HG03280 (cell line): ENCODE measurements at regions not wholly inside any gene's neighbourhood (a gene's known extent, or its start where the extent isn't known, plus 50 kb on each side); places are given as distances from the start of the nearest gene placed in this dataset.

Source experiments
- ATAC-seq: cut with Tn5 transposase; IDR thresholded peaks from one replicate; pipeline ENCODE4 v1.9.1; 2021; ENCODE audit warnings: mild to moderate bottlenecking, moderate library complexity; ENCODE audit not compliant: unreplicated experiment

DNA sequence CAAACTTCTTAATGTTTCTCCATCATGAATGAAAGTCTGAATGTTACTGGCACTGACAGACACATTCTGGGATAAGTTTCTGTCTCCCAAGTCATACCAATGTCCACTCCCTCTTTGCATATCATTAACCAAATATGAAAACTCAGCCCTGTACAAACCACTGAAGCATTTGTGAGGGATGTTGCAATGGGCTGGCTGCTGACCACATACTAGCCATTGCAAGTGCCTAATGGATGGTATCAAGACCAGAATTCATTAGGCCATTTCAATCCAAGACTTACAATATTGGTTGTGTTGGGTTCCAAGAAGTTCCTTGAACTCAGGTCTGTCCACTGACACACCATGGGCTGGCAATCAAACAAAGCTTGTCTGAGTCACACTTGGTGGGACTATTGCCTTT, 73.8 kb downstream of the CBLN2 start:
- ATAC-seq: no peak

DNA sequence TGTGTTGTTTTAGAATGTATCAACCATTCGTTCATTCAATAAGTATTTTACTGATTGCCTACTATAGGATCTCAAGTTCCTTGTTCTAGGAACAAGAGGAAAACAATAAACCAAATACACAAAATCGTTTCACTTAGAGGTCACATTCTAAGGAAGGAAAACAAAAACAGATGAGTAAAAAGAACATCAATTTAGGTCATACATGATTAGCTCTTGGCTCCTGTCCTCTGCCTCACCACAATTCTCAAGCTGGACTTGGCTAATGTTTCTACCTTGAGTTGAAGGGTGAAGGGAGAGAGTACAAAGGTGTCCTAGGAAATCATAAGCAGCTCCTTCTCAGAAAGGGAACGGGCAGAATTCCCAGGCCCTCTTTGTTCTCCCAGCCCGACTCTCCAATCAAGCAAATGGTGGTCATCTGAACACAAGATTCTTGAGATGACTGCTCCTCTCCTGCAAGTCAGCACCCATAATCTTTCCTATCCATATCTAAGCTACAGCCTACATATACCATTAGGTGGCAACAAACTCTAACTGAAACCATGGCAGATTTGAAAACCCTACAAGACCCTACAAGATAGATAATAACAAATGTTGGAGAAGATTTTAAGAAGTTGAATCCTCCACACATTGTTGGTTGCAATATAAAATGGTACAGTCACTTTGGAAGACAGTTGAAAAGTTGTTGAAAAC, 76.0 kb downstream of the CBLN2 start:
- ATAC-seq: no peak

DNA sequence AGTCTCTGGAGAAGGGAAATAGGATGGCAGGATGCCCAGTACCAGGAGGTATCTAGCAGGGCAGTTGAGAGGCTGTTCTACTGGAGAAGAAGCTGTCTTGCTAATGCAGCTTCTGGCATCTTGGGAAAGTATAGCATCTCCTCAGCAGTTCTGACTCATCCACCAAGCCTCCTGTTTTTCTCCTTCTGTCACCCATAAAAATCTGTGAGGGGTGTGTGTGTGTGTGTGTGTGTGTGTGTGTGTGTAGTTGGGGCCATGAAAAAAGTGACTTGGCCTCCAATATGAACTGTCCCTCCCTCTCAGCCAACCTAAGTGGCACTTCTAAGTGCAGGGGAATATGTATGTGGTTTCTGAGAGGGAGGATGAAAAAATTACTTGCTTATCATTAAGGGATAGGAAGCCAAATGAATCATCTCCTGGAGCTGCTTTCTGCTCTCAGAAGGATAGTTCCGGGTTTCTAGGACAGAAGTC, 83.9 kb downstream of the CBLN2 start:
- ATAC-seq: no peak

DNA sequence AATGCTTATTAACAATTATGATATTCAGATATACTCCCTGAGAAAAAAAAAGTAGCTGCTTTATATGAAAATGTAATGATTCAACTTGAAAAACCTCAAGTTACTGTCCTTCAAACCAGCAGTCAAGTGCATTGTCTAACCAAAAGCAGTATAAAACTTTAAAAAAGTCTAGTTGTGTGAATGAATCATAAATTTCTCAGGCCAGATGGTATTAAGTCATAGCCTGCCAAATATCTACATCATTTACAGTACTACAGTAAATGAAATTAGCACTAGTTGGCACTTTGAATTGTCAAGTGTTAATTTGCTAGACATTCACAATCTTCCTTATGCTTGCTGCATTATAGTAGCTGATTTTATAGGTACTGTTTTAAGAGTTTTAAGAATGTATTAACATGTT, 85.9 kb downstream of the CBLN2 start:
- ATAC-seq: no peak

DNA sequence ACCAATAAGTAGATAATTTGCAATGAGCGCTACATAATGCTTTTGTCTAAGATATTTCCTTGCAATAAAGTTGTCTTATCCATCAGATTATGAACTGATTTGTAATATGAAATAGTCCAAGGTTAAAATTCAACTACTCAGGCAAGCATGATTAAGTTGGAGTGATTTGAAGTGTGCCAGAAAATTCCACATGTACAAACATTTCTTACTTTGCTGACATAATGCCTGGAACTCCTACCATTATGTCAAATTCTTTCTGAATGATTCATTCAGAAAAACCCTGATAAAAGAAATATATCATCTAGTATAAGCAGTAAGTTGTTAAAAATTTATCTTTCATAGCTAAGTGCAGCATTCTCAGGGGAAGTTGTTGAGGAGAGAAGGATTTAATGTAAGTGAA, 87.3 kb downstream of the CBLN2 start:
- ATAC-seq: no peak

DNA sequence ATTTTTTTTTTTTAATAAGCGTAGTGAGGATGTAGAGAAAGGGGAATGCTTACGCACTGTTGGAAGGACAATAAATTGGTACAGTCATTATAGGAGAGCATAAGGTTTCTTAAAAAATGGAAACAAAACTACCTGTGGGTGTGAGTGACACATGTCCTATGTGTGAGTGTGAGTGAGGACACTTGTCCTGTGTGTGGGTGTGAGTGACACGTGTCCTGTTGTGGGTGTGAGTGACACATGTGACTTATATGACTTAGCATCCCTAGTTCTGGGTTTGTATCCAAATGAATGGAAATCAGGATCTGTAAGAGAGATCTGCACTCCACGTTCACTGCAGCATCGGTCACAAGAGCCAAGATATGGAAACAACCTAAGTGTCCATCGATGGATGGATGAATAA, 91.8 kb downstream of the CBLN2 start:
- no peak for ATAC-seq

DNA sequence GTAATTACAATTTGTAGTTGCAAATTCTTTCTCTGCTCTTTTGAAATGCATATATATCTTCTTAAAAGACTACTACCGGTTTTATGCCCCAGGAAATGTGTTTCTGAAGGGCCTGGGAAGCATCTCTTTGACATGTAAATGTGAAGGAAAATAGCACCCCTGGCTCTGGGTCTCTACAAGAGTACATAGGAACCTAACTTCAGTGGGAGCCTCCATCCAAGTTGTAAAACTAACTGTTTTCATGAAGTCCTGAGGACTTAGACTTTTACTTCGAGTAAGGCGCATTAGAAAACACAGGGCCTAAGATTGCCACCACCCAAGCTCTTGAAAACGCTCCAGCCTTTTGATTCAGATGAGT, 99.4 kb downstream of the CBLN2 start:
- no peak for ATAC-seq

DNA sequence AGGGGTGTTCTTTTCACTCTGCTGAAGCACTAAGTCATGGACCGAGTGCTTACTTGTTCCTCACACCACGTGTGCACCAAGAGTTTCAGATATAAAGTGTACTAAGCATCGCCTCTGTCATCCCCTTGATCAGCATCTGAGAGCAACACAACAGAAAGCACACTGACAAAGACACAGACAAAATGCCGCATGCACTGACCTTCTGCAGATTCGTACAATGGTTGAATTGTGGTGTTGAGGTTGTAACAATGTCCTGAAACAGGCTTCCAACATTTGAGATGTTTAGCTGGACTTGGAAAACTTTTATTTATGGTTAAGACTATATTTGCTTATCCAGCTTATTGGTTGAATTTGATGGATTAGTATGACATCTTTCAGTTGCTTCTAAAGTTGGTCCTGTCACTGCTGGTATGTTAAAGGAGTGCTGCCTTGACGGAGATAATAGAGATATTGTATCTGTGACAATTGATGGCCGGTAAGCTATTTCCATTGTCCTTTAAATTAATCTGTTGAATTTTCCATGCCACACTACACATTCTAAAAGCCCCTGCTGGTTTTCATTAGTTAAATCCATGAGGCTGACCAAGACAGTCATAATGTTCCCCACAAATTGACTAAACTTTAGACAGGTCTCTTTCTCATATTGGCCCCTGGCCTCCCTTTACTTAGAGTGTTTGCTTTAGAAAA, 99.9 kb downstream of the CBLN2 start:
- no peak for ATAC-seq

DNA sequence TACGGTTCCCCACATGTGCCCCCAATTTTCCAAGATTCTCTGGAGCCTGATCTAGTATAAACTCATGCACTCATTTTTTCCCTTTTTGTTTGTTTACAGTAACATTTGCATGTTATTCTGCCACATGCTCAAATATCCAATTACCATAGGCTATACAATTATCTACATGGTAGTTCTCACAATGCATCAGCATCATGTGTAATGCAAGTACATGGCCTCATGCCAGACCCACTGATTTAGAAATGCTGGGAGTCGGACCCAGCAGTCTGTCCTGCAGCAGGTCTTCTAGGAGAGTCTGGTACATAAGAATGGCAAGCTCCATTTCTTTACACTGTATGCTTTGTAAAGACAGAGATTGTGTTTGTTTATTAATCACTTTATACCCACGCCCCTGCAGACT, 107.7 kb downstream of the CBLN2 start:
- no peak for ATAC-seq

DNA sequence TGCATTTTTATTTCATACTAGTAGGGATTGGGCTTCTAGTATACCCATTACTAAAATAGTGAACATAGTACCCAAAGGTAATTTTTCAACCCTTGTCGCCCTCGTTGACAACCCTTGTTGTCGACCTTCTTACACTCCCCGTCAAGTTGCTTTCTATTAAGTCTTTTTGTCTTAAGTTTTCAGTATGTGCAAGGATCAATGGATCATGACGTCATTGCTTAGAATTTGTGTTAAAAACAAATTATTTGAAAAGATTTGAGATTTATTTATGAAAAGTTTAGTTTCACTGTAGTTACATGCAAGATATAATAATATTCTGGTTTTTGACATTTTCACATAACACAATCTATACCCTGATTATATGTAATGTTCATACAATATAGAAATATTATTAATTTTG, 110.4 kb downstream of the CBLN2 start:
- no peak for ATAC-seq

DNA sequence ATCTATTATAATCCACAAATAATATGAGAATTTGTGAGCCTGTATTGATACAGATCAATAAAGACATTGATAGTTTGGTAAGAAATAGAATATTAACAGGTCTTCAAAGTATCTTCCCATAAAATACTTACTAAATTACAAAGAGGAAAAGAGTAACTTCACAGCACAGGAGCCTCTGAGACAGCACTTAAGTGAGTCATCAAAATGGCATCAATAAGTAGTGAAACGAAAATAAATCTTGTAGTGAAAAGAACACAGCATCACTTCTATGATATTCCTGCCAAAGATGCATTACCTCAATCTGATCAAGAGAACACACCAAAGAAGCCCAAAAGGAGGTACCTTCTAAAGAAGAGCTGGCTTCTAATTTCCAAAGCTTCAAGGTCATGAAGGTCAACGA, 116.4 kb downstream of the CBLN2 start:
- ATAC-seq: no peak

DNA sequence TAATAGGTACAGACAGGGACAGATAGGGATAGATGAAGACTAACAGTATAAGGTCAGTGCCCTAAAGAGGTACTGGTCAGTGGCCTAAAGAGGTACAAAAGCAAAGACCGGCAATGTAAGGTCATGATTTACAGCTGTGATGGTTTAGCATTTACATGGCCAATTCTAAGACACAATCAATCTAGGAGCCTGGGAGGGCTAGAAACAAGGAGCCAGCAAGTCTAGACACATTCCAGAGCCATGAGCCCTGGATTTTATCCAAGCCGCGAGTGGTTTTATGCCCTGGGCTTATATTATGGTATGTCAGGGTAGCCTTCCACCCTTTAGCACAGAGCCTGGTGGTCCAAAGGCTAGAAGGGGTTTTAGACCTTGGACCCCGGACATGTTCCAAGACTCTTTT, 124.2 kb downstream of the CBLN2 start:
- ATAC-seq: no peak

DNA sequence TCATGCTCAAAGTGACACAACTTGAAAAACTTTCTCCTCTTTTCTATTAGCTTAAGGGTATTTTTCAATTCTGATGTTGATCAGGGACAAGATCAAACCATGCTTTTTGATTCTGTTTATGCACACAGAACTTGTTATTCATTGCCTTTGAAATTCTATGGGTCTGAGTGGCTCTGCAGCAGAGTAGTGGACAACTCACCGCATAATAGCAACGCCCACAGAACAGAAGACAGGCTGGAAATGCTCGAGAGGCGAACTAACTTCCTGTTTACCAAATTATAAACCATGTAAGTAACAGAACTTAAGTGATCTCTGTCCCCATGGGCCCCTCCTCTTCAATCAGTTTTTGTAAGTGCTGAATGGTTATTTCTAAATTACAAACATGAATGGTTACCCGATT, 131.2 kb downstream of the CBLN2 start:
- no peak for ATAC-seq

DNA sequence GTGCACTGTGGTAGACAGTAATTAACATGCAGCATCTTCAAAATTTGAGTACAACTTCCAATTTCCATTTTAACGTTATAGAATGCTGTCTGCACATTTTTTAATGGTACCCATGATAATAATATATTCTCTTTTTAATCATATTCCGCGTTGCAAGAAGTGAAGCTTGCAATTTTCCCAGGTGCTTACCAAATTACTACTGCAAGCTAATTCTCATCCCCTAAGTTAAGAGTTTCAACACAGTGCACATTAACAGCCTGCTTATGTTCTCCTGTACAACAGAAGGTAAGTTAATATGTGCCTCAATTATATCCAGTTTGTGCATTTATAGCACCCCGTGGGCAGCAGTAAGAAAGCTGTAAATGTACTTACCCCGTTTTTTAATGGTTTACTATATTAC, 132.9 kb downstream of the CBLN2 start:
- ATAC-seq: no peak

DNA sequence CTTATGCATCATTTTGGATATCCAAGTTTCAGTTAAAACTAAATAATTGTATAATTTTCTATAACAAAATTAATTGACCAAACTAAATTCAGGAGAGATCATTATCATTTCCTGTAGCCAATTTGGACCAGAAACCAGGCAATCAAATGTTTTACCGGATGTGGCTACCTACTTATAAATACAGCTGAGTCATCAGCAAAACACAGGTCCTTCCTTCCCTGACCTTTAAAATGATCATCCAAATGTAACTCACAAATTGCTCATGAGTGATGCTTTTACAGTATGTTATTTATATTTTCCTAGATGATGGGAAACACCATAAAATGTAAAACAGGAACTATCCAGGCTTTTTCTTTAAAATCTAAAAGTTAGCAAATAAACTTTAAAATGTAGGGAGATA, 133.7 kb downstream of the CBLN2 start:
- no peak for ATAC-seq

DNA sequence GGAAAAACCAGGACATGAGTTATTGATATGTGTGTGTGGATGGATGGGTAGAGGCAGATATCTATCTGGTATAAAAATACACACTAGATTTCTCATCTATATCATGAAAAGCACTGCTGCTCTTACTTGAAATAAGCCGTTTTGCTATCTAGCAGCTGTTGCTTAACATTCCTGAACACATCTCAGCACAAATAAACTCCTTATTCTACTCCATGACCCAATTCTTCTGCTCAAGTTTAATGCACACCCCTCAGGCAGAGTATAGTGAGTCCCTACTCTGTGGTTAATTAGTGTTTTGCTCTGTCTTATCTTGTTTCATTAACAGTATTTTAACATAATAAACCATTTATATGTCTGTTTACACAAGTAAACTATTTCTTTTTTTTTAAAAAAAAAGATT, 134.2 kb downstream of the CBLN2 start:
- no peak for ATAC-seq

DNA sequence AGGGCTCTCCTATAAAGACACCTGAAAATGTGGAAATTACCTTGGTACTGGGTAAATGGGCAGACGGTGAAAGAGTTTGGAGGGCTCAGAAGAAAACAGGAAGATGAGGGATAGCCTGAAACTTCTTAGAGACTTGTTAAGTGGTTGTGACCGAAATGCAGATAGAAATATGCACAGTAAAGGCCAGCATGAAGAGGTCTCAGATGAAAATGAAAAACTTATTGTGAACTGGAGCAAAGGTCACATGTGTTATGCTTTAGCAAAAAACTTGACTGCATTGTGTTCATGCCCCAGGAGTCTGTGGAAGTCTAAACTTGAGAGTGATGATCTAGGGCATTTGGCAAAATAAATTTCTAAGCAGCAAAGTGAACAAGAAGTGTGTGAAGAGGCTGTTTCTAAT, 137.1 kb downstream of the CBLN2 start:
- ATAC-seq: no peak

DNA sequence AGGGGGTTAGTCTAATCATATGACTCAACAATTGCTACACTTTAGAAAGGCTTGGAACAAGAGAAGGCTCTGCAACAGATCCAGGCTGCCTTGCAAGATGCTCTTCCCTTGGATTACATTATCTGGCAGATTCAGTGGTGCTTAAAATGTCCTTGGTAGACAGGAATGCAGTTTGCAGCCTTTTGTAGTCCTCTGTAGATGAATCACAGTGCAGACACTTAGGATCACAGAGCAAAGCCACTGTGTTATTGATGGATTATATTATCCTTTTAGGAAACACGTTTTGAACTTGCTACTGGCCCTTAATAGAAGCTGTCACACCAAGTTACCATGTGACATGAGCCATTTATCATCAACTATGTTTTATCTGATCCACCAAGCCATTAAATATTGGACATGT, 152.2 kb downstream of the CBLN2 start:
- ATAC-seq: no peak

DNA sequence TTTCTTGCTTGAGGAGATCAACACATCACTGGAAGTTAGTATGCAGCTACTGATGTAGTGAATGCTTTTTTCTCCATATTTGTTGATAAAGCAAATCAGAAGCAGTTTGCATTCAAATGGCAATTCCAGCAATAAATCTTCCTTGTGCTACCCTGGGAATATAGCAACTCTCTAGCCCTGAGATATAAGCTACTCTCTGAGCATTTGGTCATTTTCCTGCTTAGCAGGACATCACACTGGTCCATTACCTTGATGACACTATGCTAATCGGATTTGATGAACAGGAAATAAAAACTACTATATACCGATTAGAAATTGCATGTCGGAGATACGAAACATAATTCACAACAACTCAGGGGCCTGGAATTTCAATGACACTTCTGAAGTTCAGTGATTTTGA, 152.7 kb downstream of the CBLN2 start:
- ATAC-seq: no peak

DNA sequence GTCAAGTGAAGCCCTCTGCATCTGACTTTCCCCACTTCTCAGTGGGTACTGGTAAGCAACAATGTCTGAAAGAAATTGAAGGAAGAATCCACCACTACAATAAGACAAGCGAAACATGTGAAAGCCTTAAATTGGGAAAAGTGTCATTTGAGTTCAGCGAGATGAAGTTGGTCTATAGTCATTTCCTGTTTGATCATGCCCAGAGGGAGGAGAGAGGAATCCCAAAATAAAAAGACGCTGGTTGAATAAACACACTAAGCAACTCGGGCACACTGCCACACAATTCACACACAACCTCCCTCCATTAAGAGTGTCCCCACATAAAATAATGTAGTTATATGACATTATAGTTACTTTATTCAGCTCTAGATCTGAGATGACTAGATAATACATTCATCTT, 166.1 kb downstream of the CBLN2 start:
- ATAC-seq: no peak

DNA sequence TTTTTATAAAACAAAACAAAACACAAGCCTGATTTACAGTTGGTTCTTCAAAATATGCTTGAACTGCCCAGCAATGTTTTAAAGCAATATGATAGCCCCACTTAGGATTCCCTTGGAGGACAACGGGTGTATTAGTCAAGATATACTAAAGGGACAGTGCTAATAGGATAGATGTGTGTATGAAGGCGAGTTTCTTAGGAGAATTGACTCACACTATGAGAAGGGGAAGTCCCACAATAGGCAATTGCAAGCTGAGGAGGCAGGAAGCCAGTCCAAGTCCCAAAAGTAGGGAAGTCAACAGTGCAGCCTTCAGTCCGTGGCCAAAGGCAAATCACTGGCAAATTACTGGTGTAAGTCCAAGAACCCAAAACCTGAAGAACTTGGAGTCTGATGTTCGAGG, 167.9 kb downstream of the CBLN2 start:
- no peak for ATAC-seq

DNA sequence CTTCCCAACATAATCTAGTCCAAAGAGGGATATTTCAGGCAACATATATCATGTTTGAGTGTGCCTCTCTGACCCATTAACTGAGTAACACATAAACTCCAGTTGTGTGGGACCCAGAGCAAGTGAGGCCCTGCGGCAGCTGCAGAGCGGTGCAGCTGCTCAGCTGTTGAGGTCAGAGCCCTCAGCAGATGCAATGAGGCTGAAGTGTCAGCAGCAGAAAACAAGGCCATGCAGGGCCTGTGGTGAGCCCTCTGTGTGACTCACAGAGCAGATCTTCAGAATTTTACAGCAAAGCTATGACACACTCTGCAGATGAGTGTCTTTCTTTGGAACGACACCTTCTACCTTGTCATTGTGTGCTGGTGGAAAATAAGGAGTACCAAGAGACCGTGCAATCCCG, 168.5 kb downstream of the CBLN2 start:
- ATAC-seq: no peak

DNA sequence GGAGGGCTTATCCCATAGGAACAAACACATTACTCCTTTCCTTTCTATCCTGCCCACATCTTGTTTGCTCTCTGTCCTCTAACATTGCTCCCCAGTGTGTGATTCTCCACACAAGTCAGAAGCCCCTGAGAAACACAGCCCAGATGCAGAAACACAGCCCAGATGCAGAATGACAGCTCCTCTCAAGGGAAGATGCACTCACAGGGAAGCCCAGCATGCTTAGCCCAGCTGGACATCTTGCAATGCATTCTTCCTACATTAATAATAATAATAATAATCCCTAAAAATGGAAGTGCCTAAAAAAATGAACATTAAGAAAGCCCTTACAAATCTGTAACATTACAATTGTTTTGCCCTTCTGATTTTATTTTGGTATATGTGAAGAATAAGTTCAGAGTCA, 172.1 kb downstream of the CBLN2 start:
- no peak for ATAC-seq
